PFSK-1 (cell line): ENCODE measurements at regions not wholly inside any gene's neighbourhood (a gene's known extent, or its start where the extent isn't known, plus 50 kb on each side); places are given as distances from the start of the nearest gene placed in this dataset.

Experiments
- POLR2AphosphoS5 ChIP-seq: IDR thresholded peaks from 2 replicates; pipeline ENCODE4 v1.6.1; 2012; ENCODE audit warnings: low read depth, mild to moderate bottlenecking, control low read depth, low read length, moderate library complexity
- REST ChIP-seq, 2 experiments: IDR thresholded peaks; 2 replicates each; pipeline versions ENCODE4 v1.6.1 to v1.8.0; 2011 to 2012; ENCODE audit warnings: low read depth in 2 of 2, low read length in 2 of 2, control low read depth in 1 of 2, inconsistent platforms in 1 of 2, mild to moderate bottlenecking in 1 of 2, moderate library complexity in 1 of 2; ENCODE audit not compliant: insufficient read depth in 1 of 2
- SIN3A ChIP-seq: IDR thresholded peaks from 2 replicates; pipeline ENCODE4 v1.6.1; 2012; ENCODE audit warnings: mild to moderate bottlenecking, low read length, moderate library complexity, borderline replicate concordance; ENCODE audit not compliant: insufficient read depth
- TAF1 ChIP-seq: IDR thresholded peaks from 2 replicates; pipeline ENCODE4 v1.6.1; 2012; ENCODE audit warnings: low read length, control low read depth, borderline replicate concordance; ENCODE audit not compliant: insufficient read depth

GRCh38 chr12:58028294-58028693 is 86.9 kb downstream of the ATP23 start:
- TF ChIP-seq POLR2AphosphoS5 (no peak), SIN3A (no peak), REST (IDR thresholded peaks at IDR 0.05; ENCODE audit: insufficient read depth in 1 of 2, low read depth in 2 of 2, low read length in 2 of 2) (no peak), TAF1 (no peak)
